Neural progenitor cell (in vitro differentiated cells): ENCODE measurements at regions not wholly inside any gene's neighbourhood (a gene's known extent, or its start where the extent isn't known, plus 50 kb on each side); places are given as distances from the start of the nearest gene placed in this dataset.

Experiments used
- DNase-seq: peaks from one replicate; pipeline ENCODE4 v3.0.0-alpha.2; 2016; ENCODE audit warnings: low spot score
- H2AFZ ChIP-seq: fragments of 200-600 bp; sonication (generic); replicated peaks from 2 replicates; pipeline ENCODE4 v1.6.1; 2016; ENCODE audit warnings: antibody characterized with exemption
- H3F3A ChIP-seq: fragments of 200-600 bp; sonication (generic); 2 replicates; pipeline ENCODE4 v1.6.1; 2016; ENCODE audit warnings: antibody characterized with exemption, low read depth
- H3K27ac ChIP-seq: fragments of 200-600 bp; sonication (generic); 2 replicates; pipeline ENCODE4 v1.5.1; 2016; ENCODE audit warnings: mild to moderate bottlenecking
- H3K27me3 ChIP-seq: fragments of 200-600 bp; sonication (generic); 2 replicates; pipeline ENCODE4 v1.6.1; 2016; ENCODE audit warnings: mild to moderate bottlenecking, moderate library complexity
- H3K36me3 ChIP-seq: fragments of 200-600 bp; sonication (generic); 2 replicates; pipeline ENCODE4 v1.5.1; 2016
- H3K4me1 ChIP-seq: fragments of 200-600 bp; sonication (generic); 2 replicates; pipeline ENCODE4 v1.6.1; 2016; ENCODE audit warnings: mixed run types
- H3K4me2 ChIP-seq: fragments of 200-600 bp; sonication (generic); 2 replicates; pipeline ENCODE4 v1.6.1; 2016
- H3K4me3 ChIP-seq: fragments of 200-600 bp; sonication (generic); 2 replicates; pipeline ENCODE4 v1.5.1; 2016
- H3K79me2 ChIP-seq: fragments of 200-600 bp; sonication (generic); 2 replicates; pipeline ENCODE4 v1.6.1; 2016; ENCODE audit warnings: low read depth
- H3K9ac ChIP-seq: fragments of 200-600 bp; sonication (generic); 2 replicates; pipeline ENCODE4 v1.6.1; 2016
- H3K9me3 ChIP-seq: fragments of 200-600 bp; sonication (generic); 2 replicates; pipeline ENCODE4 v1.5.1; 2016; ENCODE audit warnings: low read depth
- H4K20me1 ChIP-seq: fragments of 200-600 bp; sonication (generic); 2 replicates; pipeline ENCODE4 v1.6.1; 2016; ENCODE audit warnings: low read depth
- H3K27ac Mint-ChIP-seq: 3 replicates; pipeline ENCODE4 v1.8.0; 2021; ENCODE audit warnings: mixed read lengths
- H3K27me3 Mint-ChIP-seq: 2 replicates; pipeline ENCODE4 v1.8.0; 2022; ENCODE audit warnings: low read depth, mild to moderate bottlenecking, inconsistent platforms, moderate library complexity, mixed read lengths; ENCODE audit not compliant: insufficient read depth
- H3K36me3 Mint-ChIP-seq: 3 replicates; pipeline ENCODE4 v1.8.0; 2021; ENCODE audit warnings: mixed read lengths
- H3K4me1 Mint-ChIP-seq: 3 replicates; pipeline ENCODE4 v1.8.0; 2021; ENCODE audit warnings: mixed read lengths
- H3K4me3 Mint-ChIP-seq: 3 replicates; pipeline ENCODE4 v1.8.0; 2021; ENCODE audit warnings: mild to moderate bottlenecking, moderate library complexity, mixed read lengths
- H3K9me3 Mint-ChIP-seq: 3 replicates; pipeline ENCODE4 v1.8.0; 2020; ENCODE audit warnings: mixed read lengths
- EZH2 ChIP-seq: fragments of 200-600 bp; sonication (generic); IDR thresholded peaks from 2 replicates; pipeline ENCODE4 v1.6.1; 2017; ENCODE audit warnings: antibody characterized with exemption, mild to moderate bottlenecking, moderate library complexity
- EZH2phosphoT487 ChIP-seq: fragments of 200-600 bp; sonication (generic); IDR thresholded peaks from 2 replicates; pipeline ENCODE4 v1.6.1; 2017; ENCODE audit warnings: antibody characterized with exemption
- TF ChIP-seq, protein P1 (sequence below): fragments of 200-600 bp; sonication (generic); IDR thresholded peaks from 2 replicates; pipeline ENCODE4 v1.5.1; 2017; ENCODE audit warnings: antibody characterized with exemption, mild to moderate bottlenecking

- H3K36me3 Mint-ChIP-seq = no peaks in the 10 kb centered on the region
- H2AFZ ChIP-seq = no peak overlapping the region
- H3K27ac ChIP-seq = no peak overlapping the region
Observed at GRCh38 chr2:145038041-145038525, 518.2 kb upstream of the ZEB2 start.

GRCh38 chr2:145036421-145037011 is 516.6 kb upstream of the ZEB2 start:
- Histone ChIP-seq H3K9ac (no peak overlapping the region), H3K4me3 (no peak overlapping the region), H3F3A (no peaks in the 10 kb centered on the region), H3K27ac (no peak overlapping the region), H4K20me1 (no peaks in the 10 kb centered on the region), H3K27me3 (no peaks in the 10 kb centered on the region), H3K79me2 (no peaks in the 10 kb centered on the region), H3K4me1 (no peaks in the 10 kb centered on the region), H3K36me3 (no peaks in the 10 kb centered on the region), H3K9me3 (no peaks in the 10 kb centered on the region), H3K4me2 (no peak overlapping the region), H2AFZ (no peak overlapping the region)
- H3K27me3 Mint-ChIP-seq = no peaks in the 10 kb centered on the region
- TF ChIP-seq EZH2 (no peak), EZH2phosphoT487 (no peak)
- TF ChIP-seq, protein P1, sequence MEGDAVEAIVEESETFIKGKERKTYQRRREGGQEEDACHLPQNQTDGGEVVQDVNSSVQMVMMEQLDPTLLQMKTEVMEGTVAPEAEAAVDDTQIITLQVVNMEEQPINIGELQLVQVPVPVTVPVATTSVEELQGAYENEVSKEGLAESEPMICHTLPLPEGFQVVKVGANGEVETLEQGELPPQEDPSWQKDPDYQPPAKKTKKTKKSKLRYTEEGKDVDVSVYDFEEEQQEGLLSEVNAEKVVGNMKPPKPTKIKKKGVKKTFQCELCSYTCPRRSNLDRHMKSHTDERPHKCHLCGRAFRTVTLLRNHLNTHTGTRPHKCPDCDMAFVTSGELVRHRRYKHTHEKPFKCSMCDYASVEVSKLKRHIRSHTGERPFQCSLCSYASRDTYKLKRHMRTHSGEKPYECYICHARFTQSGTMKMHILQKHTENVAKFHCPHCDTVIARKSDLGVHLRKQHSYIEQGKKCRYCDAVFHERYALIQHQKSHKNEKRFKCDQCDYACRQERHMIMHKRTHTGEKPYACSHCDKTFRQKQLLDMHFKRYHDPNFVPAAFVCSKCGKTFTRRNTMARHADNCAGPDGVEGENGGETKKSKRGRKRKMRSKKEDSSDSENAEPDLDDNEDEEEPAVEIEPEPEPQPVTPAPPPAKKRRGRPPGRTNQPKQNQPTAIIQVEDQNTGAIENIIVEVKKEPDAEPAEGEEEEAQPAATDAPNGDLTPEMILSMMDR = no peak
- no peak overlapping the region for H3K4me3 Mint-ChIP-seq
- H3K9me3 Mint-ChIP-seq = no peaks in the 10 kb centered on the region
- H3K27ac Mint-ChIP-seq = no peak overlapping the region
- H3K36me3 Mint-ChIP-seq = no peaks in the 10 kb centered on the region
- no peak for DNase-seq
- no peaks in the 10 kb centered on the region for H3K4me1 Mint-ChIP-seq

More at GRCh38 chr2:145038041-145038525, 518.2 kb upstream of the ZEB2 start:
- TF ChIP-seq EZH2phosphoT487 (no peak), EZH2 (no peak)
- TF ChIP-seq, protein P1 = no peak
- Histone ChIP-seq H3K36me3 (no peaks in the 10 kb centered on the region), H3K9me3 (no peaks in the 10 kb centered on the region), H3K79me2 (no peaks in the 10 kb centered on the region), H3F3A (no peaks in the 10 kb centered on the region), H3K27me3 (no peaks in the 10 kb centered on the region), H3K4me1 (no peaks in the 10 kb centered on the region), H4K20me1 (no peaks in the 10 kb centered on the region), H3K9ac (no peak overlapping the region), H3K4me2 (no peak overlapping the region), H3K4me3 (no peak overlapping the region)
- H3K4me3 Mint-ChIP-seq = no peak overlapping the region
- no peak for DNase-seq
- no peaks in the 10 kb centered on the region for H3K9me3 Mint-ChIP-seq
- no peaks in the 10 kb centered on the region for H3K4me1 Mint-ChIP-seq
- H3K27me3 Mint-ChIP-seq = no peaks in the 10 kb centered on the region
- no peak overlapping the region for H3K27ac Mint-ChIP-seq

DNA sequence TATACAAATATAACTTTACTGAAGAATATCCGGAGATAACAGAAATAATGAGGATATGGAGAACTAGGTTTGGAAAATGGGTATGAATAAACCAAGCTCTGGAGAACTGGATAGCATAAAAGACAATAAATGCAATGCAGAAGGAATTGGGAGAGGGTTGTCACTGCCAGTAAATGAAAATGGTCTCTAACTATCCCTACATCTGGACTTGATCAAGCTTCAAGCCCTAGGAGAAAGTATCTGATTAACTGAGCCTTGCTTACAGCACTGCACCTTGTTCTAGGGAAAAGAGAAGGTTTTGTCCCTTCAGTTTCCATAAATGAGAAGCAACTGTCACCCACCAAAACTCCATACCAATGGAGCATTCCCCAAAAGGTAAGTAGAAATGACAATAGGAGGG is 514.6 kb upstream of the ZEB2 start:
- Mint-ChIP-seq H3K4me3 (no peak overlapping the region), H3K27ac (no peak overlapping the region), H3K9me3 (no peaks in the 10 kb centered on the region), H3K36me3 (no peaks in the 10 kb centered on the region), H3K27me3 (peaks cover 2% of the 10 kb centered on the region), H3K4me1 (peaks cover 8% of the 10 kb centered on the region)
- peaks cover 6% of the 10 kb centered on the region for H3K4me1 ChIP-seq
- no peak overlapping the region for H2AFZ ChIP-seq
- H3K36me3 ChIP-seq = no peaks in the 10 kb centered on the region
- H3K27ac ChIP-seq = no peak overlapping the region
- H3F3A ChIP-seq = no peaks in the 10 kb centered on the region
- H3K79me2 ChIP-seq = no peaks in the 10 kb centered on the region
- H3K9me3 ChIP-seq = no peaks in the 10 kb centered on the region
- H3K4me3 ChIP-seq = no peak overlapping the region
- no peak overlapping the region for H3K4me2 ChIP-seq
- TF ChIP-seq, protein P1 = no peak
- no peak for TF ChIP-seq EZH2phosphoT487
- no peak for TF ChIP-seq EZH2
- H4K20me1 ChIP-seq = no peaks in the 10 kb centered on the region
- no peaks in the 10 kb centered on the region for H3K27me3 ChIP-seq
- DNase-seq = no peak
- no peak overlapping the region for H3K9ac ChIP-seq
